ENCODE measurements at regions not wholly inside any gene's neighbourhood (a gene's known extent, or its start where the extent isn't known, plus 50 kb on each side); places are given as distances from the start of the nearest gene placed in this dataset.
"Not testable (repeated sequence)": the region's sequence is repeated elsewhere in the genome, so short reads cannot be mapped to it uniquely, and the experiment has no call there.

DNA sequence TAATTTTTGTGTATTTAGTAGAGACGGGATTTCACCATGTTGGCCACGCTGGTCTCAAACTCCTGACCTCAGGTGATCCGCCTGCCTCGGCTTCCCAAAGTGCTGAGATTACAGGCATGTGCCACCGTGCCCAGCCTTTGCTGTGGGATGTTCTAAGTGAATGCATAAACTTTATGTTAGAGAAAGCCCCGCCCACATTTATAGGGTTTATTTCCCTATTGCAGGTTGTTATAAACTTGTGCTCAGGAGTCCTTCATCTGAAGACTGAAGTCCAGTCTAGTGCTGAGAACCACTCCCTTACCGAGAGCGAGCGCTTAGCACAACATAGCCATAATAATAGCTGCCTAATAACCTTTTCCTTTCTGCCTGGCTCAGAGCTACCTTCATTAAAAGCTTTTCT lies 75.4 kb upstream of the ZNF217 start:
- no peak for DNase-seq (ENCODE audit: low read depth in 2 of 2)

DNA sequence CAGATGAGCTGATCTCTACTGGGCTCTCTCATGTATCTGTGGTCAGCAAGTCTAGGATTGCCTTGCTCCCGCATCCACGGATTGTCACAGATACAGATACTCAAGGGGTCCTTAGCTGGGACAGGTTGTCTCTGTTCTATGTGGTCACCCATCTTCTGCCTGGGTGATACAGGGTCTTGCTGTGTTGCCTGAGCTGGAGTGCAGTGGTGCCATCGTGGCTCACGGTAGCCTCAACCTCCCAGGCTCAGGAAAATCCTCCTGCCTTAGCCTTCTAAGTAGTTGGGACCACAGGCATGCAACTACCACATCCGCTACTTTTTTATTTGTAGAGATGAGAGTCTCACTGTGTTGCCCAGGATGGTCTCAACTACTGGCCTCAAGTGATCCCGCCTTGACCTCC lies 72.5 kb upstream of the ZNF217 start:
- no peak for DNase-seq (ENCODE audit: low read depth in 2 of 2)

GRCh38 chr20:53664121-53664520 lies 70.5 kb upstream of the ZNF217 start:
- DNase-seq (ENCODE audit: low read depth in 2 of 2), result no peak

- not testable (repeated sequence) for DNase-seq (ENCODE audit: low read depth in 2 of 2)
Measured at GRCh38 chr20:53663521-53663920, 69.9 kb upstream of the ZNF217 start.

DNA sequence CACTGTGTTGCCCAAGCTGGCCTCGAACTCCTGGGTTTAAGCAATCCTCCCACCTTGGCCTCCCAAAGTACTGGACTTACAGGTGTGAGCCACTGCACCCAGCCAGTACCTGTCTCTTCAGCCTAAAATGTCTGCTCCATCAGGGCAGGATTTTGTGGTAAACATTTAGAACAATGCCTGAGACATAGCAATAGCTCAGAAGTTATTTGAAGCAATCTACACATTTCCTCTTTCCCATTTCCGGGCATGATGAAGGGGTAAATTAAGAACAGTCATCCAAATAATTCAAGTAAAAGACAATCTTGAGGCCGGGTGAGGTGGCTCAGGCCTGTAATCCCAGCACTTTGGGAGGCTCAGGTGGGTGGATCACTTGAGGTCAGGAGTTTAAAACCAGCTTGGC lies 69.0 kb upstream of the ZNF217 start:
- DNase-seq (ENCODE audit: low read depth in 2 of 2), result no peak

DNA sequence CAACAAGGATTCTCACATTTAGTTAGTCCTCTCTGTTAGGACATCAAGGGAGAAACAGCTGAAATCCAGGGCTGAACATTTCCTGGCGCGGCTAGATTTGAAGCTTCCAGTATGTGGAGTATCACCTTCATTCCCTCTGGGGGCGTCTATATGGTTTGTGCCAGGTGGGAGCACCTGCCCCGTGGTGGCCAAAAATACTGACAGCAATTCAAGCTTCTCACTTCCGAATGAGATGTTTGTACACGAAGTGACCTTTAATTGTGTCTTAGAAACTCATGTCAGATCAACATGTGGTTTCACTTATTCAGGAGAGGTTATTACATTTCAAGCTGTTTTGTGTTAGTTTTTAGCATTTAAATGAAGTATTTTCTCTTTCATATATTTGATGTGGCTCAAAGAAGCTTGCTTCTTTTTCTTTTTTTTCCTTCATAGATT lies 67.3 kb upstream of the ZNF217 start:
- DNase-seq (ENCODE audit: low read depth in 2 of 2), result no peak

GRCh38 chr20:53660078-53660909 lies 66.7 kb upstream of the ZNF217 start:
- peak in 1 of 2 donors; percentile 25 for DNase-seq (ENCODE audit: low read depth in 2 of 2)

DNA sequence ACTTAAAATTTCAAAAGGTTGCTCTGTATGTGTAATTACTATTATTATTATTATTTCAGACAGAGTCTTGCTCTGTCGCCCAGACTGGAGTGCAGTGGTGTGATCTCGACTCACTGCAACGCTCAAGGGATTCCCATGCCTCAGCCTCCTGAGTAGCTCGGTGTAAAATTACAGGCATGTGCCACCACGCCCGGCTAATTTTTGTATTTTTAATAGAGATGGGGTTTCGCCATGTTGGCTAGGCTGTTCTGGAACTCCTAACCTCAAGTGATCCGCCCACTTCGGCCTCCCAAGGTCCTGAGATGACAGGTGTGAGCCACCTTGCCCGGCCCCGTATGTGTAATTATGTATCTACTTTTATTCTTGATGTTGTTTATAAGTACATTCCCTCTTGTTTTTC lies 65.3 kb upstream of the ZNF217 start:
- DNase-seq (ENCODE audit: low read depth in 2 of 2), result no peak

- DNase-seq (ENCODE audit: low read depth in 2 of 2), result no peak
Measured at GRCh38 chr20:53658322-53658721, 64.7 kb upstream of the ZNF217 start.

- no peak for DNase-seq (ENCODE audit: low read depth in 2 of 2)
Measured at GRCh38 chr20:53657732-53658131, 64.1 kb upstream of the ZNF217 start.

GRCh38 chr20:53657279-53657678 lies 63.6 kb upstream of the ZNF217 start:
- no peak for DNase-seq (ENCODE audit: low read depth in 2 of 2)

- no peak for DNase-seq (ENCODE audit: low read depth in 2 of 2)
Measured at GRCh38 chr20:53656293-53657202, 62.9 kb upstream of the ZNF217 start.

DNA sequence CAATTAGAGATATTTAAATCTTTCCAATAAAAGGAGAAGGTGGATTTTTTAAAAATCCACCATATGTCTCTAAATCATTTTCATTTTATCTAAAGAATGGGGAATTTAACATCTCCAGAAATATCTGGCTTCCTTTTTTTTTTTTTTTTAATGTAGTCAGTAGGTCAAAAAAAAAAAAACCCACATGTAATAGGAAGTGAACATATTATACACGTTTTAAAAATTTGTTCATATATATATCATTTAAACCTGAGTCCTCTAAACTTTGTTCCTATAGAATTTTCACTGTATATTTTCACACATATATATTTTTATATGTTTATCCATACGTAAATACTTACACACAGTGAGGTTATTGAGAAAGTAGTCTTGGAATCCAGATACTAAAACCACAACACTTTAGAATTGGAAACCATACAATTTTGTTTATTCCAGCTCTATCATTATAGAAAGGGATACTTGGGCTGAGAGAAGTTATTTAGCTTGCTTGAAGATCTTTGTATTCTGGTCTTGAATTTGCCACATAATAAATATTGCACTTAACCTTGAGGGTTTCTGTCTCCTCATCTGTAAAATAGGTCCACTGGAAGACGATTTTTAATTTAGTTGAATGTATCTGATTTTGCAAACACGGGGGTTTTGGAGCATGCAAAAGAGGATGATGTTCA lies 62.1 kb upstream of the ZNF217 start:
- DNase-seq (ENCODE audit: low read depth in 2 of 2), result no peak

GRCh38 chr20:53654932-53655624 lies 61.4 kb upstream of the ZNF217 start:
- DNase-seq (ENCODE audit: low read depth in 2 of 2), result no peak

- not testable (repeated sequence) for DNase-seq (ENCODE audit: low read depth in 2 of 2)
Measured at GRCh38 chr20:53654521-53654920, 60.9 kb upstream of the ZNF217 start.

GRCh38 chr20:53652859-53653517 lies 59.3 kb upstream of the ZNF217 start:
- DNase-seq (ENCODE audit: low read depth in 2 of 2), result no peak

DNA sequence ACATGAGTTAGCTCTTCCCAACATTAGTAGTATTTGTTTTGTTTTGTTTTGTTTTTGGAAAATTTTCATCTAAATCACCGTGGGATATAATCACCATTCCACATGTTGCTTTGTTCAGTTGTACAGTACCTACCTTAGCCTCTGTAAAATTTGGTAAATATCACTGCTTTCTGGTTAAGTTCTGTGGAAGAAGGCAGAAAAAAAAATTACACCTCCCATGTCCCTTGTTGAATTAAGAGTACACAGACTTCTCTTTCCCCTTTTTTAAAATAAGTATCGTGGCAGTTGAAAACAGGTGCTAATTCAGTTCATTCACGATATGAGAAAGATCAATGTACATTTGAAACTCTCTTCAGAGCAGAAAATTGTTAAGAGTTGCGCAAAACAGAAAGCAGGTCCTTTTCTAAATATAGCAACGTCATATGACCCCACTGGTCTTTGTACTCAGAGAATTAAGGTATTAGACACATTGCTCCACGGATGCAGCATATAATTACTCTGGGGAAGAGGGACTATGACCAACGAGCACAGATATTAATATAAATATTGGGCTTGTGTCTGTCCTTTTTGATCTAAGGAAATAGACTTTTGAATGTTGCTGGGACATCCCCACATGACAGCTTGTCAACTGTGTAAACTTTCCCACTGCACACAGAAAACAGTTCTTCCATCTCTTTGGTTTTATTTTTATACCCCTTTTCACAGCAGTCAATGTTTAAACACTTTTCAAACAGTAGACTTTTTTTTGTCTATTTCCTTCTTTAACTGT lies 58.6 kb upstream of the ZNF217 start:
- no peak for DNase-seq (ENCODE audit: low read depth in 2 of 2)

GRCh38 chr20:53649493-53649892 lies 55.9 kb upstream of the ZNF217 start:
- not testable (repeated sequence) for DNase-seq (ENCODE audit: low read depth in 2 of 2)

- no peak for DNase-seq (ENCODE audit: low read depth in 2 of 2)
Measured at GRCh38 chr20:53647286-53647821, 53.7 kb upstream of the ZNF217 start.

- no peak for DNase-seq (ENCODE audit: low read depth in 2 of 2)
Measured at GRCh38 chr20:53646550-53646949, 52.9 kb upstream of the ZNF217 start.
